ENCODE measurements at regions not wholly inside any gene's neighbourhood (a gene's known extent, or its start where the extent isn't known, plus 50 kb on each side); places are given as distances from the start of the nearest gene placed in this dataset.

DNA sequence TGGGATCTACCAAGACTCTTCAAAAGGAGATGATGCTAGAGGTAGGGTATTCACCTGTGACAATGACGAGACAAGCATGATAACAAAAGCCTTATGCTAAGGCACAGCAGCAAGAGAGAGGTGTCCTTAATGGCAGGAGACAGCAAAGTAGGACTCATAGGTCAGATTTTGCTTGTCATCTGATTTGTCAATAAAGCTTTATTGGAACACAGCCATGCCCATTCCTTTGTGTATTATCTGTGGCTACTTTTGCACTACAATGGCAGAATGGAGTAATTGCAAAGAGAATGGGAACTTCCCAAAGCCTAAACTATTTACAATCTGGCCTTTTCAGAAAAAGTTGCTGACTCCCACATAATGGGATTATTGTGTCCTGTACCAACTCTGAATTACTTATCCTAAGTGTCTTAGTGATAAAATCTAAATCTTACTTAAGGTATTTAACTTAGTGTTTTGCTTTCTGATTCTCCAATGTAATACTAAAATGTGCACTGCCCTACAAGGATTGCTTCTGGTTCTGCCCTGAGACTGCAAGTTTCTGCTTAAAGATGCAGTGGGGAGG is 221.6 kb downstream of the CDC5L start:
- DNase-seq (no peak), ATAC-seq (no peak)
- Histone ChIP-seq H3K4me1 (no peaks in the 10 kb centered on the region), H3K36me3 (ENCODE audit: insufficient read depth in 1 of 2, low read depth in 1 of 2) (no peaks in the 10 kb centered on the region), H3K4me3 (no peak overlapping the region), H3K27ac (no peak overlapping the region), H3K27me3 (ENCODE audit: insufficient read depth in 3 of 3, low read length in 2 of 3) (no peaks in the 10 kb centered on the region), H3K9me3 (no peaks in the 10 kb centered on the region)
- intact Hi-C loops (cut with DNase I): no loop called here
- TF ChIP-seq, protein P1, sequence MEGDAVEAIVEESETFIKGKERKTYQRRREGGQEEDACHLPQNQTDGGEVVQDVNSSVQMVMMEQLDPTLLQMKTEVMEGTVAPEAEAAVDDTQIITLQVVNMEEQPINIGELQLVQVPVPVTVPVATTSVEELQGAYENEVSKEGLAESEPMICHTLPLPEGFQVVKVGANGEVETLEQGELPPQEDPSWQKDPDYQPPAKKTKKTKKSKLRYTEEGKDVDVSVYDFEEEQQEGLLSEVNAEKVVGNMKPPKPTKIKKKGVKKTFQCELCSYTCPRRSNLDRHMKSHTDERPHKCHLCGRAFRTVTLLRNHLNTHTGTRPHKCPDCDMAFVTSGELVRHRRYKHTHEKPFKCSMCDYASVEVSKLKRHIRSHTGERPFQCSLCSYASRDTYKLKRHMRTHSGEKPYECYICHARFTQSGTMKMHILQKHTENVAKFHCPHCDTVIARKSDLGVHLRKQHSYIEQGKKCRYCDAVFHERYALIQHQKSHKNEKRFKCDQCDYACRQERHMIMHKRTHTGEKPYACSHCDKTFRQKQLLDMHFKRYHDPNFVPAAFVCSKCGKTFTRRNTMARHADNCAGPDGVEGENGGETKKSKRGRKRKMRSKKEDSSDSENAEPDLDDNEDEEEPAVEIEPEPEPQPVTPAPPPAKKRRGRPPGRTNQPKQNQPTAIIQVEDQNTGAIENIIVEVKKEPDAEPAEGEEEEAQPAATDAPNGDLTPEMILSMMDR (IDR thresholded peaks at IDR 0.05): no peak
- WGBS, 3 donors: 91% methylated on average over 1 of the region's 1 CpG

DNA sequence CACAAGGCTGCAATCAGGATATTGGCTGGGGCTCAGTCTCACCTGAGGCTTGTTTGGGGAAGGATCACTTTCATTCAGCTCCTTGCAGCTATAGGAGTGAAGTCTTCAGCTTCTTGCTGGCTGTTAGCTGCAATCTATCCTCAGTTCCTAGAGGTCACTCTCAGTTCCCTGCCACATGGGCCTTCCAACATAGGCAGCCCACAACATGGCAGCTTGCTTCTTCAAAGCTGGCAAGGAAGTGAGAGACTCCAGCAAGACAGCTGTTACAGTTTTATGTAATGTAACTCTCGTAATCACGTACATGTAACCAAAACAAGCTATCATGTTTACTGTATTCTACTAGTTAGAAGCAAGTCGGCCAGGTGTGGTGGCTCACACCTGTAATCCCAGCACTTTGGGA is 226.9 kb downstream of the CDC5L start:
- H3K9me3 ChIP-seq: no peaks in the 10 kb centered on the region
- no peak for ATAC-seq
- H3K27ac ChIP-seq: no peak overlapping the region
- H3K4me3 ChIP-seq: no peak overlapping the region
- H3K27me3 ChIP-seq (ENCODE audit: insufficient read depth in 3 of 3, low read length in 2 of 3): no peaks in the 10 kb centered on the region
- WGBS, 3 donors: 62 to 75% (median 63%) methylated on average over 3 of the region's 3 CpGs
- intact Hi-C loops (cut with DNase I): no loop called here
- no peaks in the 10 kb centered on the region for H3K36me3 ChIP-seq (ENCODE audit: insufficient read depth in 1 of 2, low read depth in 1 of 2)
- H3K4me1 ChIP-seq: no peaks in the 10 kb centered on the region
- no peak for DNase-seq
- TF ChIP-seq, protein P1 (IDR thresholded peaks at IDR 0.05): no peak

DNA sequence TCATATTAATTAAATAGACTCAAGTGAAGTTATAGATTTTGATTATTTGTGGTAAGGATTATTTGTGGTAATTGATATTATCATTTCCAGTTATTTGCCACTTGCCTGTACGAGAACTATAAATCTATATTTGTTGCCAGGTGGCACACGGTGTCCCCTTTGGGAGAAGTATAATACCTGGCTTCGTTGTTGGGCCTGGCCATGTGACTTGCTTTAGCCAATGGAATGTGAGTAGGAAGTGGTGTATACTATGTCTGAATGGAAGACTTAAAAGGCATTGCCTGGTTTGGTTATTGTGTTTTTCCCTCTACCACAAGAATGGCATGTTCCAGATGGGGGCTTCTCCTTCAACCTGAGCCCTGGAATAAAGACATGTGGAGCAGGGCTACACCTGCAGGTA is 228.1 kb downstream of the CDC5L start:
- intact Hi-C loops (cut with DNase I): no loop called here
- ATAC-seq: no peak

DNA sequence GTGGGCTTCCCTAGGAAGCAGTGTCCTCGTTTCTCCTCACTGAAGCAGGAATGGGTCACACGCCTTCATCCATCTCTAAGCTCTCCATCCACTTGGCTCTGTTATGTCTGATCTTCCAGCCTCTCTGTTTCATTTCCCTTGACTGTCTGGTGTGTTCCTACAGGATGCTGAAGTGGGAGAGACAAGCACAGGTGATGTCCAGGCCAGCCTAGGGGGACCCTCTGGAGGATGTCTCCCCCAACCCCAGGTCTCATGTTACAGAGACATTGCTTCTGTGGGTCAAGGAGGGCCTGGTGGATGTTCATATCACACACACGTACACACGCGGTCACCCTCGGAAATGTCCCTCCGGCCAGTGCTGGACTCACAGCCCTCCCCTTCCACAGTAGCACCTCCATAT is 229.9 kb downstream of the CDC5L start:
- Histone ChIP-seq H3K9me3 (no peaks in the 10 kb centered on the region), H3K4me1 (no peaks in the 10 kb centered on the region), H3K4me3 (no peak overlapping the region), H3K27ac (no peak overlapping the region), H3K27me3 (ENCODE audit: insufficient read depth in 3 of 3, low read length in 2 of 3) (no peaks in the 10 kb centered on the region), H3K36me3 (ENCODE audit: insufficient read depth in 1 of 2, low read depth in 1 of 2) (no peaks in the 10 kb centered on the region)
- intact Hi-C loops (cut with DNase I): no loop called here
- TF ChIP-seq, protein P1 (IDR thresholded peaks at IDR 0.05): no peak
- no peak for DNase-seq
- WGBS, 3 donors: 80 to 84% (median 82%) methylated on average over 7 of the region's 7 CpGs
- no peak for ATAC-seq

More for the DNA sequence above, 228.1 kb downstream of the CDC5L start:
- Histone ChIP-seq H3K4me1 (no peaks in the 10 kb centered on the region), H3K4me3 (no peak overlapping the region), H3K9me3 (no peaks in the 10 kb centered on the region), H3K27ac (no peak overlapping the region), H3K36me3 (ENCODE audit: insufficient read depth in 1 of 2, low read depth in 1 of 2) (no peaks in the 10 kb centered on the region), H3K27me3 (ENCODE audit: insufficient read depth in 3 of 3, low read length in 2 of 3) (no peaks in the 10 kb centered on the region)
- TF ChIP-seq, protein P1 (IDR thresholded peaks at IDR 0.05): no peak
- DNase-seq: no peak
- WGBS, 3 donors: 52 to 65% (median 61%) methylated on average over 3 of the region's 3 CpGs

DNA sequence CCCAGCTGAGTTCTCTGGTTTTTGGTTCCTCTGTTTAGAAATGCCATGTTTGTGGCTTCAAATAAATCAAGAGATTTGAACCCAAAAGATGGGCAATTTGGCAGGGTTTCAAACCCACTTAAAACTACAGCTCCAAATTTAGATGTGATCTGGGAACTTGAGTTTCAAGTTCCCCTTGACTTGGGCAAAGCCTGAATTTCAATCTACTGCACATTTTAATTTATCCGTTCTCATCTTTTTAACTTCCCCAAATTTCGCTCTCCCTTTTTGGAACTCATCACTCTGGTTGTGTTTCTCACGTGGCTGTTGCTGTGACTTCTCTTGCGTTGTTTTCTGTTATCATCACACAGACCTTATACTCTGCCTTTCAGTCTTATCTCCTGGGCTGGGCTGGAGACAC is 230.9 kb downstream of the CDC5L start:
- 69 to 77% (median 76%) methylated on average over 4 of the region's 4 CpGs for WGBS, 3 donors
- no peak overlapping the region for H3K27ac ChIP-seq
- no peaks in the 10 kb centered on the region for H3K36me3 ChIP-seq (ENCODE audit: insufficient read depth in 1 of 2, low read depth in 1 of 2)
- no peaks in the 10 kb centered on the region for H3K27me3 ChIP-seq (ENCODE audit: insufficient read depth in 3 of 3, low read length in 2 of 3)
- TF ChIP-seq, protein P1 (IDR thresholded peaks at IDR 0.05): no peak
- H3K4me1 ChIP-seq: no peaks in the 10 kb centered on the region
- ATAC-seq (no peak), DNase-seq (no peak)
- intact Hi-C loops (cut with DNase I): no loop called here
- H3K9me3 ChIP-seq: no peaks in the 10 kb centered on the region
- no peak overlapping the region for H3K4me3 ChIP-seq
